ENCODE measurements at regions not wholly inside any gene's neighbourhood (a gene's known extent, or its start where the extent isn't known, plus 50 kb on each side); places are given as distances from the start of the nearest gene placed in this dataset.
A peak's percentile ranks its signal among the peaks of the same experiment; 100 is the strongest.

GRCh38 chr14:65278589-65278988, 133.9 kb upstream of the FUT8 start:
- Mint-ChIP-seq H3K27ac (no peak overlapping the region), H3K27me3 (ENCODE audit: low read depth) (no peaks in the 10 kb centered on the region), H3K4me1 (peaks cover 22% of the 10 kb centered on the region), H3K36me3 (no peaks in the 10 kb centered on the region), H3K9me3 (no peaks in the 10 kb centered on the region), H3K4me3 (no peak overlapping the region)
- DNase-seq (ENCODE audit: low spot score in 2 of 2, unreplicated experiment in 2 of 2), result no peak
- no peak for TF ChIP-seq CTCF (IDR thresholded peaks at IDR 0.05; ENCODE audit: unreplicated experiment)

- Mint-ChIP-seq H3K36me3 (no peaks in the 10 kb centered on the region), H3K4me3 (no peak overlapping the region), H3K9me3 (no peaks in the 10 kb centered on the region), H3K27me3 (ENCODE audit: low read depth) (no peaks in the 10 kb centered on the region), H3K27ac (no peak overlapping the region), H3K4me1 (peaks cover 20% of the 10 kb centered on the region)
- TF ChIP-seq CTCF (IDR thresholded peaks at IDR 0.05; ENCODE audit: unreplicated experiment), result no peak
- DNase-seq (ENCODE audit: low spot score in 2 of 2, unreplicated experiment in 2 of 2), result no peak
Measured at GRCh38 chr14:65279510-65279909, 133.0 kb upstream of the FUT8 start.

GRCh38 chr14:65279958-65280357, 132.6 kb upstream of the FUT8 start:
- no peak for TF ChIP-seq CTCF (IDR thresholded peaks at IDR 0.05; ENCODE audit: unreplicated experiment)
- no peak for DNase-seq (ENCODE audit: low spot score in 2 of 2, unreplicated experiment in 2 of 2)
- Mint-ChIP-seq H3K4me1 (peaks cover 20% of the 10 kb centered on the region), H3K27me3 (ENCODE audit: low read depth) (no peaks in the 10 kb centered on the region), H3K9me3 (no peaks in the 10 kb centered on the region), H3K4me3 (no peak overlapping the region), H3K27ac (no peak overlapping the region), H3K36me3 (no peaks in the 10 kb centered on the region)

- peaks cover 20% of the 10 kb centered on the region for H3K4me1 Mint-ChIP-seq
- no peaks in the 10 kb centered on the region for H3K9me3 Mint-ChIP-seq
- H3K4me3 Mint-ChIP-seq, result no peak overlapping the region
- H3K27me3 Mint-ChIP-seq (ENCODE audit: low read depth), result no peaks in the 10 kb centered on the region
- no peak for DNase-seq (ENCODE audit: low spot score in 2 of 2, unreplicated experiment in 2 of 2)
- TF ChIP-seq CTCF (IDR thresholded peaks at IDR 0.05; ENCODE audit: unreplicated experiment), result no peak
- no peak overlapping the region for H3K27ac Mint-ChIP-seq
- no peaks in the 10 kb centered on the region for H3K36me3 Mint-ChIP-seq
Measured at GRCh38 chr14:65280653-65281052, 131.9 kb upstream of the FUT8 start.

GRCh38 chr14:65281991-65282895, 130.3 kb upstream of the FUT8 start:
- TF ChIP-seq CTCF (IDR thresholded peaks at IDR 0.05; ENCODE audit: unreplicated experiment), result no peak
- Mint-ChIP-seq H3K4me3 (peak overlapping the region; percentile 20), H3K27ac (peak overlapping the region; percentile 66), H3K9me3 (no peaks in the 10 kb centered on the region), H3K36me3 (no peaks in the 10 kb centered on the region), H3K27me3 (ENCODE audit: low read depth) (no peaks in the 10 kb centered on the region), H3K4me1 (peaks cover 20% of the 10 kb centered on the region)
- DNase-seq (ENCODE audit: low spot score in 2 of 2, unreplicated experiment in 2 of 2), result no peak

Measured in mesothelial cell of epicardium (in vitro differentiated cells).